Renal cortex interstitium (tissue), 11 donors: ENCODE measurements at regions not wholly inside any gene's neighbourhood (a gene's known extent, or its start where the extent isn't known, plus 50 kb on each side); places are given as distances from the start of the nearest gene placed in this dataset.

ENCODE experiments used
- DNase-seq, 11 donors: peaks; one replicate each; pipeline ENCODE4 v3.0.0-alpha.2; 2013; ENCODE audit warnings: low read depth in 9 of 11, low spot score in 4 of 11; ENCODE audit errors: extremely low read depth in 1 of 11

- DNase-seq = no peak
These were observed 429.8 kb downstream of the FOXO1 start for GRCh38 chr13:40236566-40237168.

GRCh38 chr13:40238761-40239160, 427.7 kb downstream of the FOXO1 start:
- no peak for DNase-seq

GRCh38 chr13:40240293-40240692, 426.1 kb downstream of the FOXO1 start:
- DNase-seq = no peak

GRCh38 chr13:40241125-40241798, 425.2 kb downstream of the FOXO1 start:
- DNase-seq = no peak

- no peak for DNase-seq
These were observed 423.4 kb downstream of the FOXO1 start for GRCh38 chr13:40243047-40243446.

GRCh38 chr13:40243982-40244381, 422.5 kb downstream of the FOXO1 start:
- DNase-seq = no peak

GRCh38 chr13:40245567-40245966, 420.9 kb downstream of the FOXO1 start:
- no peak for DNase-seq

GRCh38 chr13:40247845-40248244, 418.6 kb downstream of the FOXO1 start:
- no peak for DNase-seq

GRCh38 chr13:40251343-40252032, 415.0 kb downstream of the FOXO1 start:
- no peak for DNase-seq

- no peak for DNase-seq
These were observed 414.2 kb downstream of the FOXO1 start for GRCh38 chr13:40252241-40252640.

GRCh38 chr13:40252676-40253075, 413.8 kb downstream of the FOXO1 start:
- no peak for DNase-seq

- DNase-seq = no peak
These were observed 412.0 kb downstream of the FOXO1 start for GRCh38 chr13:40254394-40254793.

- no peak for DNase-seq
These were observed 410.9 kb downstream of the FOXO1 start for GRCh38 chr13:40255551-40255950.

GRCh38 chr13:40259899-40260298, 406.5 kb downstream of the FOXO1 start:
- no peak for DNase-seq

GRCh38 chr13:40261336-40261735, 405.1 kb downstream of the FOXO1 start:
- no peak for DNase-seq

GRCh38 chr13:40261947-40262346, 404.5 kb downstream of the FOXO1 start:
- DNase-seq = no peak

GRCh38 chr13:40269086-40269485, 397.4 kb downstream of the FOXO1 start:
- no peak for DNase-seq

- no peak for DNase-seq
These were observed 395.7 kb downstream of the FOXO1 start for GRCh38 chr13:40270726-40271125.

- DNase-seq = peak in 1 of 11 donors; percentile 14
These were observed 395.1 kb downstream of the FOXO1 start for GRCh38 chr13:40271271-40271885.
